PC-9 (cell line): ENCODE measurements at regions not wholly inside any gene's neighbourhood (a gene's known extent, or its start where the extent isn't known, plus 50 kb on each side); places are given as distances from the start of the nearest gene placed in this dataset.

Experiments used
- EZH2 ChIP-seq: fragments of 200-600 bp; sonication (generic); IDR thresholded peaks from 2 replicates; pipeline ENCODE4 v1.8.0; 2017; ENCODE audit warnings: antibody characterized with exemption, low read depth
- TF ChIP-seq, protein P1 (sequence below): fragments of 200-600 bp; sonication (generic); conservative IDR thresholded peaks from 2 replicates; pipeline ENCODE4 v1.6.1; 2017; ENCODE audit warnings: mixed run types, antibody characterized with exemption, mild to moderate bottlenecking, moderate library complexity

DNA sequence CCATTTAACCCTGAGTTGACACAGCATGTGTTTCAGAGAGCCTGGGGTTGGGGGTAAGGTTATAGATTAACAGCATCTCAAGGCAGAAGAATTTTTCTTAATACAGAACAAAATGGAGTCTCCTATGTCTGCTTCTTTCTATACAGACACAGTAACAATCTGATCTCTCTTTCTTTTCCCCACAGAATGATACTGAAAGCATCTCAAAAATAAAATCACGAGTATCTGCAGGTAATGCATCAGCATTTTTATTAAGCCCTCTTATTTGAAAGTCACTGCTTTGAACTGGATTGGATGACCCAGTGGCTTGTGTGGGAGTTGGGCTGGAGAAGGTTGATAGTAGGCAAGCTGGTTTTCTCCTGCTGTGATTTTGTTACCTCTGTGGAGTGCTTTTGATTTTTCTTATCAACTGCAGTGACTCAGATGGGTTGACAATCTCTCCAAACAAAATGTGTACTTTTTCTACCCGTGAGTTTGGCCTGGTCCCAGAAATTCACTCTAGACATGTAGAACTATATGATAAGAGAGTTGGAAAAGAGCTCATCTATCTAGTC is 253.5 kb upstream of the PRKCQ start:
- TF ChIP-seq, protein P1, sequence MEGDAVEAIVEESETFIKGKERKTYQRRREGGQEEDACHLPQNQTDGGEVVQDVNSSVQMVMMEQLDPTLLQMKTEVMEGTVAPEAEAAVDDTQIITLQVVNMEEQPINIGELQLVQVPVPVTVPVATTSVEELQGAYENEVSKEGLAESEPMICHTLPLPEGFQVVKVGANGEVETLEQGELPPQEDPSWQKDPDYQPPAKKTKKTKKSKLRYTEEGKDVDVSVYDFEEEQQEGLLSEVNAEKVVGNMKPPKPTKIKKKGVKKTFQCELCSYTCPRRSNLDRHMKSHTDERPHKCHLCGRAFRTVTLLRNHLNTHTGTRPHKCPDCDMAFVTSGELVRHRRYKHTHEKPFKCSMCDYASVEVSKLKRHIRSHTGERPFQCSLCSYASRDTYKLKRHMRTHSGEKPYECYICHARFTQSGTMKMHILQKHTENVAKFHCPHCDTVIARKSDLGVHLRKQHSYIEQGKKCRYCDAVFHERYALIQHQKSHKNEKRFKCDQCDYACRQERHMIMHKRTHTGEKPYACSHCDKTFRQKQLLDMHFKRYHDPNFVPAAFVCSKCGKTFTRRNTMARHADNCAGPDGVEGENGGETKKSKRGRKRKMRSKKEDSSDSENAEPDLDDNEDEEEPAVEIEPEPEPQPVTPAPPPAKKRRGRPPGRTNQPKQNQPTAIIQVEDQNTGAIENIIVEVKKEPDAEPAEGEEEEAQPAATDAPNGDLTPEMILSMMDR = no peak
- TF ChIP-seq EZH2 = no peak
